Liver (tissue), 8 donors: ENCODE measurements at regions not wholly inside any gene's neighbourhood (a gene's known extent, or its start where the extent isn't known, plus 50 kb on each side); places are given as distances from the start of the nearest gene placed in this dataset.

Source experiments
- DNase-seq: peaks from one replicate; pipeline ENCODE4 v3.0.0-alpha.2; 2017; ENCODE audit warnings: low spot score
- H3K27ac ChIP-seq, 2 donors: one replicate each; pipeline ENCODE4 v1.7.0; 2013; ENCODE audit warnings: inconsistent platforms in 2 of 2, low read length in 2 of 2, control low read depth in 1 of 2, low read depth in 1 of 2, mild to moderate bottlenecking in 1 of 2
- H3K27me3 ChIP-seq, 4 donors: one replicate each; pipeline versions ENCODE4 v1.6.1 to v1.7.0; 2013; ENCODE audit warnings: low read length in 3 of 4, inconsistent platforms in 1 of 4, mild to moderate bottlenecking in 1 of 4, moderate library complexity in 1 of 4; ENCODE audit not compliant: control insufficient read depth in 4 of 4, insufficient read depth in 4 of 4
- H3K36me3 ChIP-seq, 4 donors: one replicate each; pipeline versions ENCODE4 v1.6.1 to v1.7.0; 2013; ENCODE audit warnings: low read length in 3 of 4, mild to moderate bottlenecking in 3 of 4, low read depth in 1 of 4, moderate library complexity in 1 of 4; ENCODE audit not compliant: control insufficient read depth in 4 of 4, insufficient read depth in 3 of 4
- H3K4me1 ChIP-seq, 4 donors: one replicate each; pipeline versions ENCODE4 v1.6.1 to v1.7.0; 2013; ENCODE audit warnings: low read length in 3 of 4, mild to moderate bottlenecking in 3 of 4, moderate library complexity in 1 of 4; ENCODE audit not compliant: control insufficient read depth in 4 of 4, insufficient read depth in 4 of 4
- H3K4me3 ChIP-seq, 3 donors: one replicate each; pipeline versions ENCODE4 v1.6.1 to v1.7.0; 2013; ENCODE audit warnings: low read length in 3 of 3, control low read depth in 1 of 3, low read depth in 1 of 3, mild to moderate bottlenecking in 1 of 3
- H3K9ac ChIP-seq, 2 donors: one replicate each; pipeline ENCODE4 v1.7.0; 2013; ENCODE audit warnings: low read length in 2 of 2, mild to moderate bottlenecking in 2 of 2, moderate library complexity in 2 of 2, control low read depth in 1 of 2, low read depth in 1 of 2
- H3K9me3 ChIP-seq, 4 donors: one replicate each; pipeline versions ENCODE4 v1.6.1 to v1.7.0; 2013; ENCODE audit warnings: low read length in 3 of 4; ENCODE audit not compliant: control insufficient read depth in 4 of 4
- ATF3 ChIP-seq: IDR thresholded peaks from 2 replicates; pipeline ENCODE4 v1.6.1; 2016; ENCODE audit warnings: antibody characterized with exemption
- CTCF ChIP-seq: fragments of 150-350 bp; IDR thresholded peaks from 2 replicates; pipeline ENCODE4 v1.5.1; 2017; ENCODE audit warnings: improper control_type of control experiment, low read depth, low read length; ENCODE audit not compliant: missing input control
- EGR1 ChIP-seq, 2 donors: IDR thresholded peaks; 2 replicates each; pipeline ENCODE4 v1.6.1; 2016 to 2018; ENCODE audit warnings: antibody characterized with exemption in 2 of 2, low read depth in 2 of 2
- FOXA1 ChIP-seq: IDR thresholded peaks from 2 replicates; pipeline ENCODE4 v1.6.1; 2016; ENCODE audit warnings: antibody characterized with exemption
- FOXA2 ChIP-seq: IDR thresholded peaks from 2 replicates; pipeline ENCODE4 v1.6.1; 2016; ENCODE audit warnings: antibody characterized with exemption
- GABPA ChIP-seq, 2 donors: IDR thresholded peaks in 1 of 2; conservative IDR thresholded peaks in 1 of 2; 2 replicates each; pipeline ENCODE4 v1.6.1; 2016; ENCODE audit warnings: antibody characterized with exemption in 2 of 2, mild to moderate bottlenecking in 1 of 2, moderate library complexity in 1 of 2
- HNF4A ChIP-seq, 2 donors: conservative IDR thresholded peaks; 2 replicates each; pipeline ENCODE4 v1.6.1; 2016; ENCODE audit warnings: antibody characterized with exemption in 2 of 2, mild to moderate bottlenecking in 2 of 2
- HNF4G ChIP-seq: IDR thresholded peaks from 2 replicates; pipeline ENCODE4 v1.6.1; 2016; ENCODE audit warnings: antibody characterized with exemption
- JUND ChIP-seq, 2 donors: IDR thresholded peaks; 2 replicates each; pipeline ENCODE4 v1.6.1; 2016; ENCODE audit warnings: antibody characterized with exemption in 2 of 2
- MAX ChIP-seq: IDR thresholded peaks from 2 replicates; pipeline ENCODE4 v1.6.1; 2016; ENCODE audit warnings: antibody characterized with exemption
- NR2F2 ChIP-seq: IDR thresholded peaks from 2 replicates; pipeline ENCODE4 v1.6.1; 2016; ENCODE audit warnings: antibody characterized with exemption
- RAD21 ChIP-seq, 2 donors: IDR thresholded peaks; 2 replicates each; pipeline ENCODE4 v1.6.1; 2016; ENCODE audit warnings: antibody characterized with exemption in 2 of 2, mild to moderate bottlenecking in 2 of 2
- REST ChIP-seq: IDR thresholded peaks from 2 replicates; pipeline ENCODE4 v1.6.1; 2016; ENCODE audit warnings: antibody characterized with exemption, mild to moderate bottlenecking
- RXRA ChIP-seq, 2 donors: IDR thresholded peaks; 2 replicates each; pipeline ENCODE4 v1.6.1; 2017 to 2018; ENCODE audit warnings: antibody characterized with exemption in 2 of 2, mild to moderate bottlenecking in 1 of 2
- SP1 ChIP-seq: IDR thresholded peaks from 2 replicates; pipeline ENCODE4 v1.6.1; 2018; ENCODE audit warnings: antibody characterized with exemption, mild to moderate bottlenecking
- TAF1 ChIP-seq: conservative IDR thresholded peaks from 2 replicates; pipeline ENCODE4 v1.6.1; 2016; ENCODE audit warnings: antibody characterized with exemption, mild to moderate bottlenecking
- YY1 ChIP-seq: IDR thresholded peaks from 2 replicates; pipeline ENCODE4 v1.6.1; 2016; ENCODE audit warnings: antibody characterized with exemption, mild to moderate bottlenecking
- ZBTB33 ChIP-seq: IDR thresholded peaks from 2 replicates; pipeline ENCODE4 v1.6.1; 2016; ENCODE audit warnings: antibody characterized with exemption
- WGBS: extraction: QIAGEN DNeasy Blood & Tissue Kit; methylation state at CpG from one replicate; pipeline ENCODE4 v1.1.7; 2013; 5-methylcytosine and 5-hydroxymethylcytosine counted together
- donor health status: healthy.
- donor health status: healthy.
- donor health status: healthy.
- donor health status: healthy.
- donor health status: healthy.

GRCh38 chr1:65062339-65062738 lies 85.7 kb upstream of the AK4 start:
- 77% methylated on average over 2 of the region's 2 CpGs for WGBS
- no peak overlapping the region for H3K4me3 ChIP-seq
- H3K27ac ChIP-seq: no peak overlapping the region
- peaks cover 0 to 11% (median 3%) of the 10 kb centered on the region in 4 donors for H3K36me3 ChIP-seq
- H3K9me3 ChIP-seq: no peaks in the 10 kb centered on the region
- H3K9ac ChIP-seq: no peak overlapping the region
- H3K4me1 ChIP-seq: peaks cover 6 to 31% (median 27%) of the 10 kb centered on the region in 4 donors
- no peak for TF ChIP-seq FOXA1
- TF ChIP-seq REST: no peak
- TF ChIP-seq GABPA (IDR thresholded peaks at IDR 0.05 in 1 of 2, conservative IDR thresholded peaks at IDR 0.05 in 1 of 2): no peak
- TF ChIP-seq SP1: no peak
- TF ChIP-seq MAX: no peak
- TF ChIP-seq RXRA (IDR thresholded peaks at IDR 0.05): no peak
- no peak for TF ChIP-seq JUND (IDR thresholded peaks at IDR 0.05)
- no peak for TF ChIP-seq YY1
- TF ChIP-seq TAF1: no peak
- no peak for TF ChIP-seq ATF3
- no peak for TF ChIP-seq EGR1 (IDR thresholded peaks at IDR 0.05; ENCODE audit: low read depth in 2 of 2)
- TF ChIP-seq HNF4A (conservative IDR thresholded peaks at IDR 0.05): no peak
- no peak for TF ChIP-seq FOXA2
- TF ChIP-seq NR2F2: no peak
- no peak for TF ChIP-seq RAD21 (IDR thresholded peaks at IDR 0.05)
- no peak for TF ChIP-seq ZBTB33
- no peak for TF ChIP-seq CTCF
- H3K27me3 ChIP-seq: no peaks in the 10 kb centered on the region
- no peak for DNase-seq

- H3K9ac ChIP-seq: no peak overlapping the region
- DNase-seq: no peak
- H3K9me3 ChIP-seq: no peaks in the 10 kb centered on the region
- no peak overlapping the region for H3K4me3 ChIP-seq
- H3K27ac ChIP-seq: no peak overlapping the region
- H3K36me3 ChIP-seq: peaks cover 0 to 4% (median 2%) of the 10 kb centered on the region in 4 donors
- H3K4me1 ChIP-seq: peaks cover 6 to 31% (median 27%) of the 10 kb centered on the region in 4 donors
- TF ChIP-seq CTCF: peak; percentile 32
- no peak for TF ChIP-seq NR2F2
- no peak for TF ChIP-seq ATF3
- peak; percentile 72 for TF ChIP-seq RAD21 (IDR thresholded peaks at IDR 0.05)
- TF ChIP-seq HNF4G: no peak
- TF ChIP-seq EGR1 (IDR thresholded peaks at IDR 0.05; ENCODE audit: low read depth in 2 of 2): no peak
- TF ChIP-seq JUND (IDR thresholded peaks at IDR 0.05): no peak
- TF ChIP-seq RXRA (IDR thresholded peaks at IDR 0.05): no peak
- TF ChIP-seq REST: no peak
- no peak for TF ChIP-seq SP1
- TF ChIP-seq TAF1: no peak
- WGBS: 53% methylated on average over 6 of the region's 6 CpGs
- H3K27me3 ChIP-seq: no peaks in the 10 kb centered on the region
Observed at GRCh38 chr1:65063025-65063424, 85.0 kb upstream of the AK4 start.
